Upper lobe of left lung (tissue), 6 donors: ENCODE measurements at regions not wholly inside any gene's neighbourhood (a gene's known extent, or its start where the extent isn't known, plus 50 kb on each side); places are given as distances from the start of the nearest gene placed in this dataset.
A peak's percentile ranks its signal among the peaks of the same experiment; 100 is the strongest.

Experiments used
- ATAC-seq, 2 donors: fragments of 200-7000 bp; cut with Tn5 transposase; one replicate each; pipeline ENCODE4 v1.9.1; 2022; ENCODE audit warnings: mild to moderate bottlenecking in 2 of 2, moderate library complexity in 2 of 2; ENCODE audit not compliant: low FRiP score in 2 of 2
- DNase-seq, 2 donors: peaks; one replicate each; pipeline ENCODE4 v3.0.0-alpha.2; 2019 to 2020
- H3K27ac ChIP-seq, 4 donors: fragments of 200-600 bp; sonication (generic); one replicate each; pipeline ENCODE4 v1.5.1; 2016 to 2019
- H3K27me3 ChIP-seq, 4 donors: fragments of 200-600 bp; sonication (generic); one replicate each; pipeline ENCODE4 v1.5.1; 2017 to 2019
- H3K36me3 ChIP-seq, 4 donors: fragments of 200-600 bp; sonication (generic); one replicate each; pipeline ENCODE4 v1.5.1; 2016 to 2019
- H3K4me1 ChIP-seq, 4 donors: fragments of 200-600 bp; sonication (generic); one replicate each; pipeline ENCODE4 v1.5.1; 2018 to 2019
- H3K4me3 ChIP-seq, 4 donors: fragments of 200-600 bp; sonication (generic); one replicate each; pipeline ENCODE4 v1.5.1; 2017 to 2019; ENCODE audit warnings: mild to moderate bottlenecking in 2 of 4, moderate library complexity in 1 of 4
- H3K9me3 ChIP-seq, 4 donors: fragments of 200-600 bp; sonication (generic); one replicate each; pipeline ENCODE4 v1.5.1; 2018 to 2019
- CTCF ChIP-seq, 6 experiments: fragments of 450-650 bp in 4 of 6; fragments of 200-600 bp in 2 of 6; sonication (generic) in 2 of 6; IDR thresholded peaks; one replicate each; pipeline ENCODE4 v1.5.1; 2016 to 2019; ENCODE audit warnings: antibody characterized with exemption in 6 of 6
- EP300 ChIP-seq, 4 donors: sonication (generic); formaldehyde crosslinking; IDR thresholded peaks; one replicate each; pipeline ENCODE4 v1.5.1; 2017; ENCODE audit warnings: antibody characterized with exemption in 4 of 4, control low read depth in 2 of 4
- POLR2A ChIP-seq, 4 donors: fragments of 450-650 bp; IDR thresholded peaks; one replicate each; pipeline ENCODE4 v1.5.1; 2016 to 2017; ENCODE audit warnings: antibody characterized with exemption in 4 of 4, mild to moderate bottlenecking in 2 of 4
- POLR2AphosphoS5 ChIP-seq, 2 donors: sonication (generic); formaldehyde crosslinking; IDR thresholded peaks; one replicate each; pipeline ENCODE4 v1.5.1; 2017; ENCODE audit warnings: antibody characterized with exemption in 2 of 2
- WGBS, 2 donors: methylation state at CpG; one replicate each; pipeline ENCODE4 v1.1.5; 2017 to 2018; 5-methylcytosine and 5-hydroxymethylcytosine counted together
- donor health status: DM: no; HTN: no; CAD: no; lungs with moderate emphysema.
- donor health status: DM: no; HTN: yes; CAD: no; lungs with severe emphysema.

GRCh38 chr9:75715360-75715759 lies 175.1 kb upstream of the PCSK5 start:
- H3K27ac ChIP-seq = no peak overlapping the region
- no peaks in the 10 kb centered on the region for H3K9me3 ChIP-seq
- no peaks in the 10 kb centered on the region for H3K27me3 ChIP-seq
- TF ChIP-seq POLR2A (IDR thresholded peaks at IDR 0.05) = no peak
- no peak for TF ChIP-seq EP300 (IDR thresholded peaks at IDR 0.05)
- TF ChIP-seq CTCF (IDR thresholded peaks at IDR 0.05) = no peak
- H3K4me1 ChIP-seq = no peaks in the 10 kb centered on the region
- H3K4me3 ChIP-seq = no peak overlapping the region
- no peaks in the 10 kb centered on the region for H3K36me3 ChIP-seq
- no peak for DNase-seq
- 87 to 90% methylated on average over 3 of the region's 3 CpGs for WGBS, 2 donors
- no peak for ATAC-seq

- no peak for ATAC-seq
- Histone ChIP-seq H3K27ac (no peak overlapping the region), H3K4me3 (no peak overlapping the region), H3K36me3 (no peaks in the 10 kb centered on the region), H3K4me1 (no peaks in the 10 kb centered on the region), H3K27me3 (no peaks in the 10 kb centered on the region), H3K9me3 (no peaks in the 10 kb centered on the region)
- DNase-seq = no peak
- TF ChIP-seq POLR2A (IDR thresholded peaks at IDR 0.05) = no peak
- no peak for TF ChIP-seq EP300 (IDR thresholded peaks at IDR 0.05)
- no peak for TF ChIP-seq CTCF (IDR thresholded peaks at IDR 0.05)
- WGBS, 2 donors = 81 to 83% methylated on average over 2 of the region's 2 CpGs
Observed at GRCh38 chr9:75718677-75719076, 171.8 kb upstream of the PCSK5 start.

GRCh38 chr9:75728391-75728790 lies 162.1 kb upstream of the PCSK5 start:
- no peak for ATAC-seq
- no peaks in the 10 kb centered on the region for H3K36me3 ChIP-seq
- H3K27ac ChIP-seq = no peak overlapping the region
- DNase-seq = no peak
- H3K9me3 ChIP-seq = no peaks in the 10 kb centered on the region
- H3K27me3 ChIP-seq = no peaks in the 10 kb centered on the region
- H3K4me3 ChIP-seq = no peak overlapping the region
- TF ChIP-seq EP300 (IDR thresholded peaks at IDR 0.05) = no peak
- no peak for TF ChIP-seq CTCF (IDR thresholded peaks at IDR 0.05)
- no peak for TF ChIP-seq POLR2A (IDR thresholded peaks at IDR 0.05)
- TF ChIP-seq POLR2AphosphoS5 (IDR thresholded peaks at IDR 0.05) = no peak
- whole genome bisulfite sequencing, 2 donors = 71 to 73% methylated on average over 1 of the region's 1 CpG
- no peaks in the 10 kb centered on the region for H3K4me1 ChIP-seq

- ATAC-seq (no peak), DNase-seq (no peak)
- Histone ChIP-seq H3K27ac (no peak overlapping the region), H3K4me3 (no peak overlapping the region), H3K4me1 (no peaks in the 10 kb centered on the region), H3K9me3 (no peaks in the 10 kb centered on the region), H3K27me3 (no peaks in the 10 kb centered on the region), H3K36me3 (no peaks in the 10 kb centered on the region)
- TF ChIP-seq CTCF (IDR thresholded peaks at IDR 0.05) = no peak
- no peak for TF ChIP-seq EP300 (IDR thresholded peaks at IDR 0.05)
- no peak for TF ChIP-seq POLR2A (IDR thresholded peaks at IDR 0.05)
- no peak for TF ChIP-seq POLR2AphosphoS5 (IDR thresholded peaks at IDR 0.05)
- WGBS, 2 donors = 84 to 90% methylated on average over 3 of the region's 3 CpGs
Observed at GRCh38 chr9:75734802-75735201, 155.7 kb upstream of the PCSK5 start.

- ATAC-seq = peak in 1 of 2 donors; percentile 38
- Histone ChIP-seq H3K4me1 (no peaks in the 10 kb centered on the region), H3K36me3 (no peaks in the 10 kb centered on the region), H3K27me3 (no peaks in the 10 kb centered on the region), H3K9me3 (no peaks in the 10 kb centered on the region), H3K27ac (no peak overlapping the region), H3K4me3 (no peak overlapping the region)
- TF ChIP-seq POLR2A (IDR thresholded peaks at IDR 0.05) = no peak
- TF ChIP-seq EP300 (IDR thresholded peaks at IDR 0.05) = no peak
- TF ChIP-seq CTCF (IDR thresholded peaks at IDR 0.05) = no peak
- TF ChIP-seq POLR2AphosphoS5 (IDR thresholded peaks at IDR 0.05) = no peak
- no peak for DNase-seq
- WGBS, 2 donors = 49 to 57% methylated on average over 4 of the region's 4 CpGs
Observed at GRCh38 chr9:75739884-75740611, 150.4 kb upstream of the PCSK5 start.
